Endothelial cell of umbilical vein (primary cell): ENCODE measurements at regions not wholly inside any gene's neighbourhood (a gene's known extent, or its start where the extent isn't known, plus 50 kb on each side); places are given as distances from the start of the nearest gene placed in this dataset.

Source experiments
- CTCF ChIP-seq, 2 donors: IDR thresholded peaks; 1 replicate in 1 of 2; 2 replicates in 1 of 2; pipeline ENCODE4 v1.5.1; 2011; ENCODE audit warnings: low read length in 2 of 2, mild to moderate bottlenecking in 2 of 2, moderate library complexity in 2 of 2, control low read depth in 1 of 2, inconsistent platforms in 1 of 2, low read depth in 1 of 2; ENCODE audit not compliant: insufficient read depth in 1 of 2; ENCODE audit errors: extremely low read depth in 1 of 2
- EZH2 ChIP-seq: IDR thresholded peaks from 2 replicates; pipeline ENCODE4 v1.6.1; 2012; ENCODE audit warnings: borderline replicate concordance, low read depth, mild to moderate bottlenecking, moderate library complexity, low read length, inconsistent platforms; ENCODE audit not compliant: severe bottlenecking
- GATA2 ChIP-seq: IDR thresholded peaks from 2 replicates; pipeline ENCODE4 v1.7.0; 2011; ENCODE audit warnings: low read depth, mild to moderate bottlenecking, moderate library complexity, mixed read lengths, low read length; ENCODE audit not compliant: insufficient read length, insufficient read depth
- MAX ChIP-seq: IDR thresholded peaks from 2 replicates; pipeline ENCODE4 v1.6.1; 2011; ENCODE audit not compliant: insufficient read depth, insufficient read length
- MYC ChIP-seq: IDR thresholded peaks from one replicate; pipeline ENCODE4 v1.6.1; 2011; ENCODE audit warnings: mild to moderate bottlenecking, low read depth, low read length
- POLR2A ChIP-seq: IDR thresholded peaks from 2 replicates; pipeline ENCODE4 v1.6.1; 2012; ENCODE audit warnings: low read depth, mild to moderate bottlenecking, control low read depth, low read length
- POLR2AphosphoS5 ChIP-seq: IDR thresholded peaks from 2 replicates; pipeline ENCODE4 v1.6.1; 2012; ENCODE audit warnings: low read depth, mild to moderate bottlenecking, control low read depth, low read length, moderate library complexity; ENCODE audit not compliant: insufficient read depth

- TF ChIP-seq CTCF (IDR thresholded peaks at IDR 0.05; ENCODE audit: extremely low read depth in 1 of 2, insufficient read depth in 1 of 2, low read depth in 1 of 2, low read length in 2 of 2) = no peak
- TF ChIP-seq POLR2A = no peak
- TF ChIP-seq GATA2 = no peak
- no peak for TF ChIP-seq EZH2
- TF ChIP-seq POLR2AphosphoS5 = no peak
- no peak for TF ChIP-seq MAX
- no peak for TF ChIP-seq MYC
These were observed 377.2 kb downstream of the BRD1 start for GRCh38 chr22:49450498-49450897.
